HG03097 (cell line): ENCODE measurements at regions not wholly inside any gene's neighbourhood (a gene's known extent, or its start where the extent isn't known, plus 50 kb on each side); places are given as distances from the start of the nearest gene placed in this dataset.

Experiments
- ATAC-seq: cut with Tn5 transposase; IDR thresholded peaks from one replicate; pipeline ENCODE4 v1.9.1; 2021; ENCODE audit not compliant: unreplicated experiment, low FRiP score

DNA sequence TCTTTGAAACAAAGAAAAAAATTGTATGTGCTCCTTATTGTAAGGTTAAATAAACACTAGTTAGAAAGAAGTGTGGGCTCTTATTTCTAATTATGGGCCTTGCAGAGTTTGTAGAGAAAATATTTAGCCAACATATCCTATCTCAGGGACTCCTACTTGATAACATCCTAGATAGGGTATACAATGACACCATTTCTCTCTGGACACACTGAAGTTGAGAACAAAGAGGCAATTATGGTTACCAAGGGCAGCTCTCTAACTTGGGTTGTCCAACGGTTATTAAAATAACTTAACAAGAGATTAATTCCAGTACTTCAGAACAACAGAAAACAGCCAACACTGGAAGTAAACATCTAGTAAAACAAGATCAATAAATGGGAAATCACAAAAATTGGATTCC is 69.0 kb upstream of the ZC3H11B start:
- ATAC-seq: no peak

GRCh38 chr1:219676012-219676765 is 63.3 kb upstream of the ZC3H11B start:
- no peak for ATAC-seq

DNA sequence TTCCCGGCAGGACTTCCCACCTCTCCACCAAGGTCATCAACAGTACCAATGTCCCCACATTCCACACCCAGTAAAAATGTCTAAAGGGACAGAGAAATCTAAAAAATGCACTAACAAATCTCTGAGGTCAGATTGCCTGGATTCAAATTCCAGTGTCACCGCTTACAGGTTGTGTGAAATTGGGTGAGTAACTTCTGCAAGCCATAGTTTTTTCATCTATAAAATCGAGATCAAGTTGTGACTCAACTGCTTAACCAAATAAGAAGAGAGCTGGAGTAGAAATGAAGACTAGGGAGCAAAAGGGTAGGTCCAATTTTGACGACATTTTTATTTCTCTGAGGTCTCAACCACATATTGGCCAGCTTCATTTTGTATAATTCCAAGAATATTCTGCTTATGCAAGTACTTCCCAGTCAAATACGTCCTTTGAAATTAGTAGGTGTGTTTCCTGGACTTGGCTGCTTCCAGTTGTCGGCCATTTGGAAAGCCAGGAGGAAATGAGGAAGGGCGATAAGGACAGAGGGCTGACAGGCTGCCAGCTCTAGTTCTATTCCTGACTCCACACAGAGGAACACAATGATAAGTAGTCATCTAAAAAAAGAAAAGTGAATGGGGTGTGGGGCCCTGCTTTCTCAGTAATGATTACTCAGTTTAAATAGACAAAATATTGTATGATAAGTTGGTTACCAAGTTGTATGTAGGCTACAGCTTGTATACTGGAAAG is 57.7 kb upstream of the ZC3H11B start:
- ATAC-seq: no peak

DNA sequence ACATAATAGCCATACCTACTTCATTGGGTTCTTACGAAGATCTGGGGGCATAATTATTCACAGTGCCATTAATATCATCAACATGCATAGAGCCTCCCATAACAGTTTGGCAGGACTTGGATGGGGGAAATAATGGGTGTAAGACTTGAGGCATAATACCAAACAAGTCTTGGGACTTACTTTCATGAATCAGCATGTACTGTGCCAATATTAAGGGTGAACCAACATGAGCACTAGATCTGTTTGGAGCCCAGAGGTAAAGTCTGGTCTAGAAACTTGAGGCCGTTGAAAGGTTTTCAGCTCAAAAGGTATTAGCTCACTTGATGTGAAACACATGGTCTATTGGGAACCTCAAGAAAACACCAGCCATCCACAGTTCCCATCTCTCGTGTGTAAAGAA is 56.7 kb upstream of the ZC3H11B start:
- no peak for ATAC-seq

DNA sequence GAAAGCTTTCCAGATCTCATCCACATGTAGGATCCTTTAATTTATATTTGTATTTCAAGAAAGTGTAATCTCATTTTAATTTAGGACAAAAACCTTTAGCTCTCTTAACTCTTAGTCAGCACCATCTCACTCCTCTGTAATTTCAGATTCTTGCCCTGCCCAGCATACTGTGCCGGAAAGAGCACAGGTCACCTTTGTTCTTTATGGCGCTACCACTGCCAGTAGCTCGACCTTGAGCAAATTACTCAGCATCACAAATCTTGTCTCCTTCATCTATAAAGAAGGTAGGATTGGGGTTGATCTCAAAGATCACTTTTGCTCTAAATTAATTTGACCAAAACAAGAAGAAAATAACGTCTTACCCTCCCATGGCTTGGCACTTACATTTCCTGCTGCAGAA is 56.1 kb upstream of the ZC3H11B start:
- ATAC-seq: no peak

GRCh38 chr1:219668446-219668845 is 55.5 kb upstream of the ZC3H11B start:
- no peak for ATAC-seq

DNA sequence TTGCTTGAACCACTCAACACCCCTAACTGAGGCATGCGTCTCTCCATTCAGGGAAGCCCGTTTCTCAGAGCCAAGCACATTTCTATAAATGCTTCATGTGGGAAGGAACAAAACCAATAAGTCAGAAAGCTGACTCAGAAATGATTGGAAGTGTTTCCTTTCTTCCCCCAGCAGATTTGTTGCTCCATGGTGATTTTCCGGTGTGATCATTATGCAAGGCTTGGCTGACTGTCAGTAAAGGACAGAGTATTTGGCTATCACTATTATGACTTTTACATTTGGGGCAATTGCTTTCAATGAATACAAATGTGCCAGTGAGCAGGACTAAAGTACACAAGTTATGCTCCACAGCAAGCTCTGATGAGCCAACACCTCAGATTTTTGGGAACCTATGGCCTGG is 53.3 kb upstream of the ZC3H11B start:
- no peak for ATAC-seq

DNA sequence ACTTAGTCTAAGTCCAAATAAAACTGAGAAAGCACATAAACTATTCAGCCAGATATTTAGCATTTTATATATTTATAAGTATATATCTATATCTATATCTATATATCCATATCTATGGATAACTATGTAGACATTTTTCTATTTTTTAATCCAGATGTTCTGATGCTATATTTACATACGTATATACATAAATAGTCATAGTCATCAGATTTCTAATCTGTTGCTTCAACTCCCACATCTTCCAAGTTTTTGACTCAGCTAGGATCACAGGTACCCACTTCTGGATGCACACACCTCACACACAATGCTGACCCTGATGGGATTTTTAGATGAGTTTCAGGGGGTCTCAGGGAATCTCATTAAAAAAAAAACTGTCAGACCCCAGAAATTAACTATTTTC is 52.2 kb upstream of the ZC3H11B start:
- no peak for ATAC-seq

- ATAC-seq: no peak
Measured at GRCh38 chr1:219664310-219665029, 51.6 kb upstream of the ZC3H11B start.
